Endothelial cell of umbilical vein (primary cell): ENCODE measurements at regions not wholly inside any gene's neighbourhood (a gene's known extent, or its start where the extent isn't known, plus 50 kb on each side); places are given as distances from the start of the nearest gene placed in this dataset.

Source experiments
- BruUV-seq: library from RNA; stranded (reverse); fragments of 400-500 nt; replicated peaks from 2 replicates; lab custom pipeline; 2021; lab: Mats Ljungman, UMichigan
- CTCF ChIA-PET: fragments of 300-600, 350-600 bp; sonication (Branson Sonifier 250); formaldehyde crosslinking; loops from one replicate; lab custom pipeline; 2021; ENCODE audit warnings: antibody characterized with exemption, inconsistent platforms; lab: Charles Lee
- POLR2A ChIA-PET: fragments of 300-600, 350-600 bp; sonication (Branson Sonifier 250); formaldehyde crosslinking; loops from one replicate; lab custom pipeline; 2021; ENCODE audit warnings: antibody characterized with exemption, inconsistent platforms; lab: Charles Lee
- DNase-seq: peaks from one replicate; pipeline ENCODE4 v3.0.0-alpha.2; 2011; ENCODE audit warnings: low read depth, low spot score
- FAIRE-seq: peaks from 2 replicates; lab custom pipeline; 2011; peaks lifted over from hg19 to GRCh38; lab: Jason Lieb, UNC
- H2AFZ ChIP-seq: 2 replicates; pipeline ENCODE4 v1.6.0; 2012; ENCODE audit warnings: low read depth, low read length, control low read depth, inconsistent platforms
- H3K27ac ChIP-seq: 2 replicates; pipeline ENCODE4 v1.5.1; 2011; ENCODE audit warnings: low read depth, mild to moderate bottlenecking, control low read depth, low read length, moderate library complexity; ENCODE audit not compliant: insufficient read depth
- H3K27me3 ChIP-seq, 2 experiments: 2 replicates each; pipeline versions ENCODE4 v1.6.0 to v1.6.1; 2011; ENCODE audit warnings: low read length in 2 of 2, mixed read lengths in 1 of 2; ENCODE audit not compliant: control insufficient read depth in 2 of 2, insufficient read depth in 2 of 2
- H3K36me3 ChIP-seq, 2 experiments: 2 replicates in 1 of 2; 3 replicates in 1 of 2; pipeline ENCODE4 v1.5.1; 2011; ENCODE audit warnings: low read length in 2 of 2, mild to moderate bottlenecking in 1 of 2, moderate library complexity in 1 of 2; ENCODE audit not compliant: control insufficient read depth in 2 of 2, insufficient read depth in 2 of 2; ENCODE audit errors: extremely low read depth in 1 of 2
- H3K4me1 ChIP-seq: 3 replicates; pipeline ENCODE4 v1.5.1; 2011; ENCODE audit warnings: mild to moderate bottlenecking, low read length; ENCODE audit not compliant: control insufficient read depth, insufficient read depth; ENCODE audit errors: extremely low read depth
- H3K4me2 ChIP-seq: 2 replicates; pipeline ENCODE4 v1.6.1; 2011; ENCODE audit warnings: low read length, control low read depth, mixed read lengths; ENCODE audit not compliant: insufficient read depth
- H3K4me3 ChIP-seq, 3 experiments: fragments of 200-600 bp in 1 of 3; sonication (generic), shearing (Covaris generic) in 1 of 3; replicated peaks in 1 of 3; 2 replicates each; pipeline ENCODE4 v1.5.1; 2011 to 2016; ENCODE audit warnings: control low read depth in 3 of 3, low read length in 3 of 3, mild to moderate bottlenecking in 2 of 3, inconsistent platforms in 1 of 3, low read depth in 1 of 3, moderate library complexity in 1 of 3; ENCODE audit not compliant: insufficient read depth in 1 of 3
- H3K79me2 ChIP-seq: 2 replicates; pipeline ENCODE4 v1.6.0; 2012; ENCODE audit warnings: low read length, inconsistent platforms; ENCODE audit not compliant: control insufficient read depth, insufficient read depth
- H3K9ac ChIP-seq: replicated peaks from 2 replicates; pipeline ENCODE3; 2011; ENCODE audit warnings: low read length, control low read depth; ENCODE audit not compliant: insufficient read depth; ENCODE audit errors: extremely low read depth
- H3K9me1 ChIP-seq: replicated peaks from 3 replicates; pipeline ENCODE4 v1.6.0; 2011; ENCODE audit warnings: mild to moderate bottlenecking, low read length; ENCODE audit not compliant: control insufficient read depth, insufficient read depth; ENCODE audit errors: extremely low read depth
- H3K9me3 ChIP-seq: replicated peaks from 2 replicates; pipeline ENCODE4 v1.5.1; 2012; ENCODE audit warnings: low read length, inconsistent platforms; ENCODE audit not compliant: control insufficient read depth, insufficient read depth
- H4K20me1 ChIP-seq: replicated peaks from 2 replicates; pipeline ENCODE3; 2011; ENCODE audit warnings: mild to moderate bottlenecking, low read length; ENCODE audit not compliant: control insufficient read depth, insufficient read depth; ENCODE audit errors: extremely low read depth
- EZH2 ChIP-seq: IDR thresholded peaks from 2 replicates; pipeline ENCODE4 v1.6.1; 2012; ENCODE audit warnings: borderline replicate concordance, low read depth, mild to moderate bottlenecking, moderate library complexity, low read length, inconsistent platforms; ENCODE audit not compliant: severe bottlenecking
- FOS ChIP-seq: IDR thresholded peaks from 2 replicates; pipeline ENCODE4 v1.6.1; 2011; ENCODE audit warnings: mild to moderate bottlenecking, low read length, moderate library complexity, borderline replicate concordance; ENCODE audit not compliant: insufficient read depth
- GATA2 ChIP-seq: IDR thresholded peaks from 2 replicates; pipeline ENCODE4 v1.7.0; 2011; ENCODE audit warnings: low read depth, mild to moderate bottlenecking, moderate library complexity, mixed read lengths, low read length; ENCODE audit not compliant: insufficient read length, insufficient read depth
- JUN ChIP-seq: IDR thresholded peaks from 2 replicates; pipeline ENCODE4 v1.6.1; 2011; ENCODE audit warnings: borderline replicate concordance, low read depth; ENCODE audit not compliant: insufficient read length, insufficient read depth
- MAX ChIP-seq: IDR thresholded peaks from 2 replicates; pipeline ENCODE4 v1.6.1; 2011; ENCODE audit not compliant: insufficient read depth, insufficient read length
- MYC ChIP-seq: IDR thresholded peaks from one replicate; pipeline ENCODE4 v1.6.1; 2011; ENCODE audit warnings: mild to moderate bottlenecking, low read depth, low read length
- POLR2A ChIP-seq: IDR thresholded peaks from 2 replicates; pipeline ENCODE4 v1.6.1; 2012; ENCODE audit warnings: low read depth, mild to moderate bottlenecking, control low read depth, low read length
- POLR2AphosphoS5 ChIP-seq: IDR thresholded peaks from 2 replicates; pipeline ENCODE4 v1.6.1; 2012; ENCODE audit warnings: low read depth, mild to moderate bottlenecking, control low read depth, low read length, moderate library complexity; ENCODE audit not compliant: insufficient read depth
- dilution Hi-C: fragments of 300-500 bp; cut with MboI; formaldehyde crosslinking; loops from one replicate; pipeline ENCODE4 v1.15.0; 2019; ENCODE audit warnings: low sequenced_read_pairs; ENCODE audit not compliant: extremely low pct_ligation_motif_present
- intact Hi-C: fragments of 100-400 bp; cut with micrococcal nuclease; formaldehyde crosslinking; loops from one replicate; pipeline ENCODE4 v1.10.0; 2022
- TF ChIP-seq, protein P1 (sequence below), 2 donors: IDR thresholded peaks; 1 replicate in 1 of 2; 2 replicates in 1 of 2; pipeline ENCODE4 v1.5.1; 2011; ENCODE audit warnings: low read length in 2 of 2, mild to moderate bottlenecking in 2 of 2, moderate library complexity in 2 of 2, control low read depth in 1 of 2, inconsistent platforms in 1 of 2, low read depth in 1 of 2; ENCODE audit not compliant: insufficient read depth in 1 of 2; ENCODE audit errors: extremely low read depth in 1 of 2

DNA sequence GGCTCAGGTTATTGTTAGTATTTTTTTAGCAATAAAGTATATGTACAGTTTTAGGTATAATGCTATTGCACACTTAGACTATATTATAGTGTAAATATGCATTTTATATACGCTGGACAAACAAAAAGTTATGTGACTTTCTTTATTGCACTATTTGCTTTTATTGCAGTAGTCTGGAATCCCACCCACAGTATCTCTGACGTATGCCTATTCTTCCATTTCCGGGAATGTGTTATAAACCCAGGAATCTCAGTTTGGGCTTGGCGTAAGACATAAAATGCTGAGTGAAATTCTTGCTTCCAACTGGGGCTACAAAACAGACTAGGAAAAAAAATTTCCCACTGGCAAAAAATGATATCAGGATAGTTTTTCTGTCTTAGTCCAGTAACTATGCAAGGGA lies 119.1 kb downstream of the HTR1A start:
- Histone ChIP-seq H3K9ac (no peak overlapping the region), H3K9me3 (no peaks in the 10 kb centered on the region), H3K4me2 (no peak overlapping the region), H3K27me3 (no peaks in the 10 kb centered on the region), H3K4me3 (no peak overlapping the region), H2AFZ (no peak overlapping the region), H3K27ac (no peak overlapping the region), H3K9me1 (no peaks in the 10 kb centered on the region), H3K79me2 (no peaks in the 10 kb centered on the region), H3K4me1 (no peaks in the 10 kb centered on the region), H4K20me1 (no peaks in the 10 kb centered on the region), H3K36me3 (no peaks in the 10 kb centered on the region)
- ChIA-PET CTCF (no interaction called here), POLR2A (no interaction called here)
- no TSS peak for BruUV-seq
- intact Hi-C loops (no loop called here), dilution Hi-C loops (no loop called here)
- FAIRE-seq = no peak
- DNase-seq = no peak
- TF ChIP-seq POLR2A (no peak), GATA2 (no peak), FOS (no peak), EZH2 (no peak), MYC (no peak), JUN (no peak), POLR2AphosphoS5 (no peak), MAX (no peak)
- TF ChIP-seq, protein P1, sequence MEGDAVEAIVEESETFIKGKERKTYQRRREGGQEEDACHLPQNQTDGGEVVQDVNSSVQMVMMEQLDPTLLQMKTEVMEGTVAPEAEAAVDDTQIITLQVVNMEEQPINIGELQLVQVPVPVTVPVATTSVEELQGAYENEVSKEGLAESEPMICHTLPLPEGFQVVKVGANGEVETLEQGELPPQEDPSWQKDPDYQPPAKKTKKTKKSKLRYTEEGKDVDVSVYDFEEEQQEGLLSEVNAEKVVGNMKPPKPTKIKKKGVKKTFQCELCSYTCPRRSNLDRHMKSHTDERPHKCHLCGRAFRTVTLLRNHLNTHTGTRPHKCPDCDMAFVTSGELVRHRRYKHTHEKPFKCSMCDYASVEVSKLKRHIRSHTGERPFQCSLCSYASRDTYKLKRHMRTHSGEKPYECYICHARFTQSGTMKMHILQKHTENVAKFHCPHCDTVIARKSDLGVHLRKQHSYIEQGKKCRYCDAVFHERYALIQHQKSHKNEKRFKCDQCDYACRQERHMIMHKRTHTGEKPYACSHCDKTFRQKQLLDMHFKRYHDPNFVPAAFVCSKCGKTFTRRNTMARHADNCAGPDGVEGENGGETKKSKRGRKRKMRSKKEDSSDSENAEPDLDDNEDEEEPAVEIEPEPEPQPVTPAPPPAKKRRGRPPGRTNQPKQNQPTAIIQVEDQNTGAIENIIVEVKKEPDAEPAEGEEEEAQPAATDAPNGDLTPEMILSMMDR (IDR thresholded peaks at IDR 0.05; ENCODE audit: extremely low read depth in 1 of 2, insufficient read depth in 1 of 2, low read depth in 1 of 2, low read length in 2 of 2) = no peak
